ENCODE measurements at regions not wholly inside any gene's neighbourhood (a gene's known extent, or its start where the extent isn't known, plus 50 kb on each side); places are given as distances from the start of the nearest gene placed in this dataset.
"Not testable (repeated sequence)": the region's sequence is repeated elsewhere in the genome, so short reads cannot be mapped to it uniquely, and the experiment has no call there.

DNA sequence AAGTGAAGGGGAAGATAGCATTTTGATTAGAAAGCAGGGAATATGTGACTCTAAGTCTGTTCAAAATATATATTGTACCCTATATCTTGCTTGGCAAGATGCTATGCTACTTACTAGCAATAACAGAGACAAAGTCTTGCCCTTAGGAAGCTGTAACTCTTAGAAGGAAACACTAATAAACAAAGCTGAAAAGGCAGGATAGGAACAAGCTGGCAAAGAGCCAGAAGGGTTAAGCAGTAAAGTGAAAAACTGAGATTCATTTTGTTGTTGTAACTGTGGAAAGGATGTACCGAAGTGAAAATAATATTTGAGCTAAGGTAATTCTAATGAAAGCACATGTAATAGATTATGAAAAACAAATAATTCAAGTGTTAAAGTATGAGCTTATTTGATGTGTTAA, 527.1 kb upstream of the FLRT2 start:
- peak; percentile 5 for DNase-seq (ENCODE audit: low read depth)

DNA sequence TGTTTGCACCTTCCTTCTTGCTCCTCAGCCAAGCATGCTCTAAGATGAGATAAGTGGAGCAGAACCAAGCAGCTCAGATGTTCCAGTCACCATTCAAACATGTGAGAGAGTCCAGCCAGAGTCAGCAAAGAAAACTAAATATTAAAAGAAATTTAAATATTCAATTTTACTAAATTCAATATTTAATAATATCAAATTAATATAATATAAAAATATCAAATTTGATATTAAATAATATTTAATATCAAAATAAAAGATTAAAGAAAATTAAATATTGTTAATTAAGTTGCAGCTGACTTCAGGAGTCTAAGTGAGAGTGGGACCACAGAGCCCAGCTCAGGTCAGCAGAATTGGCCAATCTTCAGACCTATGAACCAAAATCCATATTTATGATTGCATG, 526.1 kb upstream of the FLRT2 start:
- DNase-seq (ENCODE audit: low read depth) = no peak

DNA sequence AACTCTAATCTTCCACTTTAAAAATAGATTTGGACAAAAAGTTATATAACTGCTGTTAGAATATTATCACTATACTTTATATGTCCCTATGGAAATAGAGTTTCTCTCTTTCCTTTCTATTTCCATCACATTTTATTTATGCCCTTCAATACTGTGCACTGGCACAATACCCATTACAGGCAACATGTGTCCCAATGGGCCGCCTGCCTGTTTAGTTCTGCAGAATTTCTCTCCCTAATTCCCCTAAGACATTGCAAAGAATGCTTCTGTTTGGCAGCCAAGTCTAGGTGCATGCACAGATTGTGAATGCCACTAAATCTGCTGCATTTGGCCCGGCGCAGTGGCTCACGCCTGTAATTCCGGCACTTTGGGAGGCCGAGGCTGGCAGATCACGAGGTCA, 520.4 kb upstream of the FLRT2 start:
- no peak for DNase-seq (ENCODE audit: low read depth)

DNA sequence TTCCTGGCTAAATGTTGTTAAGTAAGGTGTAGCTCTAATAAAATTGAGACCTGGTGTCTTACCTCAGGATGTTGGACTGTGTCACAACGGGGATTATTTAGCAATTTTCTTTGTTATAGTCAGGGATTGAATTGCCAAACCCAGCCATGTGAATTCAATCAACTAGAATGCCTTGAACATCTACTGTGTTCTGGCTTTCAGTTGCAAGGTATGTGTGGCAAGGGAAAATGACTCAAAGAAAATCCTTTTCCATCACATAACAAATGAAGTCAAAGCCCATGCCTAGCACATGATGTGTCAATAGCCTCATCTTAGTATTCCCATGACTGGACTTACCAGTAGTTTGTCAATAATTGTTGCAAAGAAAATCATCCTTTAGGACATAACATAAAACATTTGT, 519.8 kb upstream of the FLRT2 start:
- peak; percentile 3 for DNase-seq (ENCODE audit: low read depth)

DNA sequence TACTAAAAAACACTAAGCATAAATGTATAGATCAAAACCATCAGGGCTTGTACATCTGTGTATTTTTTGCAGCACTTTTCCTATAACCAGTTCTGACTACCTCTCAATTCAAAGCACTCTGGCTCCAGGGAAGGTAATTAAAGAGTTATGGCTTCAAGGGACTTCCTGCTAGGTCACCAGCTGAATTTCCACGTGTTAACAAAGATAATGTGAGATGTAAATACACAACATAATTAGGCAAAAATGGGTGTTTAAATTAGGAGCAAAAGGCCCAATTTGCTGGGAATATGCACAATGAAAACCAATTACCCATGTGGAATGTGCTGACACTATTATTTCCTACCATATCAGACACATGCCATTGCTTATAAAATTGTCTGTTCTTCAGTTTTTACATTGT, 513.4 kb upstream of the FLRT2 start:
- DNase-seq (ENCODE audit: low read depth) = no peak

DNA sequence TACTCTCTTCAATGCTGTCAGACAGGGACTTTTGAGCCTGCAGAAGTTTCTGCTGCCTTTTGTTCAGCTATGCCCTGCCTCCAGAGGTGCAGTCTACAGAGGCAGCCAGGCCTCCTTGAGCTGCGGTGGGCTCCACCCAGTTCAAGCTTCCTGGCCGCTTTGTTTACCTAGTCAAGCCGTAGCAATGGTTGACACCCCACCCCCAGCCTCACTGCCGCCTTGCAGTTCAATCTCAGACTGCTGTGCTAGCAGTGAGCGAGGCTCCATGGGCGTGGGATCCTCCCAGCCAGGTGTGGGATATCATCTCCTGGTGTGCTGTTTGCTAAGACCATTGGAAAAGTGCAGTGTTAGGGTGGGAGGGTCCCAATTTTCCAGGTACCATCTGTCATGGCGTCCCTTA, 506.1 kb upstream of the FLRT2 start:
- not testable (repeated sequence) for DNase-seq (ENCODE audit: low read depth)

DNA sequence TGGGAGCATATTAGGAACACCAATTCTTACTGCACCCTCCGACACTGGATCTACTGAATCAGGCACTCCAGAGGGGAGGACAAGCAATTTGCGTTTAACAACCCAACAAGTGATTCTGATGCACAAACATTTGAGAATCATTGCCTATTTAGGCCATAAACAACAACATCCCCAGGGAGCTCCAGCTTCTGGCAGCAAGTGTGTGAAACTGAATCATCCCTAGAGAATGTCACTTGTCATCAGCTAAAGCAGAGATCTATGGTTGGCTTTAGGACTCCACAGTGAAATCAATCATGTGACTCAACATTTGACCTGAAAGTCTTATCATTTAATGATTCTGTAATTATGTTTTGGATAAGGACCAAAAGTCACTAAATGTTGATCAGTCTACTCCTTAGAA, 505.0 kb upstream of the FLRT2 start:
- DNase-seq (ENCODE audit: low read depth) = no peak

DNA sequence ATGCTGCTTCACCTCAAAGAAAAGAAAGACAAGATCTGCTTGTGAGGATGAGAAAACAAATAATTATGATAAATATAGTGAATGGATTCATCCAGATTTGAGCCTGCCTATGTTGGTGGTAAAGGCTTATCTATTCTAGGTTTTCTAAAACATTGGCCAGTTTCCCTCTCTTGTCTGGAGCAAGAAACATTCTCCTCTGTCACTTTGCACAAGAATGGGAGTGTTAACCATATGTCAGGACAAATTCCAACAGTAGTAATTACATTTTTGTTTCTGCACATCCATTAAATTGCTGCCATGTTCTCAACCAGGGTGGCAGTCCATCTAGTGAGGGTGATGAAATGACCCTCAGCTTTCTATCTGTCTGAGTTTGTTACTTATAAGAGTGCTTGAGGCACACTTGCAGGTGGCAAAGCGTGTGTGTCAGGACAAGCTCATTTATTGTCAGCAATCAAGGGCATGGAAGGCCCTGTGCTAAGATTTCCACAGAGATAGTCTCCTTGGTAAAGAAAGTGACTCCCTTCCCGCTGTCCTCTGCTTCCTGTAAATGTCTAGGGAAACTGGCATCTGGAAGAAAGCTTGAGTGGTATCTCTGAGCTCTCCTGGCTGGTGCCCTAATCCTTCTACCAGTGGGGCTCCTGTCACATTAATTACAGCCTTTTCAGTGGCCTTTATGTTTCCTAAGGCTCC, 502.1 kb upstream of the FLRT2 start:
- no peak for DNase-seq (ENCODE audit: low read depth)

DNA sequence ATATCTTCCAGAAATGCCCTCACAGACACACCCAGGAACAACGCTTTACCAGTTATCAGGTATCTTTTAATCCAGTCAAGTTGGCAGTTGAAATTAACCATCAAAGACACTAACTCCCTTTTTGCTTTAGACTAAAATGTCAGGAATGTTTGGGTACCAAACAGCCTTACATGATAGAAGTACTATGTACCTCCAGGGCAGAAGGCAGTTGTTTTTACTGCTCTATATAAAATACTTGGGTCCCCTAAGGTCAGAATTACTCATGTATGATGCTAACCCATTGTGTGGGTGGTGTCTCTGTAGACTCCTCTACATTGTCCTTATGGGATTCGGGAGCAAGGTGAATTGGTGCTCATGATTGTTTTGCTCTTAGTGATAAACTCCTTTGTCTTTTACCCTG, 492.5 kb upstream of the FLRT2 start:
- DNase-seq (ENCODE audit: low read depth) = no peak

DNA sequence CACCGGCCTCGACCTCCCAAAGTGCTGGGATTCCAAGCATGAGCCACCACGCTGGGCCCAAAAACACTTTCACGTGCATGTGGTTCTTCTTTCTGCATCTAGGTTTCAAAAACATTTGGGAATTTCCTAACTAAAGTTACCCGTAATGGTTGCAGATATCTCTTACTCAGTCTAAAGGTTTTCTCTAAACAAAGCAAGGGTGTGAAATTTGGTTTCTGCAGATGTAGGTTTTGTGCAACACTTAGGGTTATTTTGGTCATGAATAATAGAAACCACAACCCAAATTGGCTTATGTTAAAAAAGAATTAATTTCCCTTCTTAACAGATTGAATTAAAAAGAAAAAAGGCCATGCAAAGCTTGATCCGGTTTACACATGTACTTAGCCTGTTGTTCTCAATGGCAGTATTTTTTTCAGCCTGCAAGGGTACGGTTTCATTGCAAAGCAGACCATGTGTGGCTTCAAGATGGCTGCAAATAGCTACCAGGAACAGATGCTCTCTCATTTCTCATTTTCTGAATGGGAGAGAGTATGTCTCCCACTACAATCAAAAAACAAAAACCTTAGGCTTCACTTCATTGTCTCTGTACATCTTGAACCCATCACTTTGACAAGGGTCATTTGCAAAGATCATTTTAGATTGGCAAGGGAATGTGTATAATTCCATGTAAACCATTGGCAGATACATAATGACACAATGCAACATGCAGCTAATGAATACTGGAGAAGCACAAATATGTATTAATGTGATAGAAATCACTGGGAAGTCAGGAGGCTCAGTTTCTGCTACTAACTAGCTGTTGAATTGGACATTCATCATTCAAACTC, 491.2 kb upstream of the FLRT2 start:
- DNase-seq (ENCODE audit: low read depth) = no peak

DNA sequence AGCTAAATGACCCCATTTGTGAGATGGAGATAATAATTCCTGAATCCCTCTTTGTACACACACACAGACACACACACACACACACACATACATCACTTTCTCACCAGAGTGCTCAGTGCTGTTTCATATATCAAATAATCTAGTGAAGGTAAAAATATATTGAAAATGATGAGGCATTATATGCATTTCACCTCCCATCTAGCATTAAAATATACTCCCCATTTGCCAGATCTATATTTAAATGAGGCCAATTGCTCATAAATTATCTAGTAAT, 490.7 kb upstream of the FLRT2 start:
- no peak for DNase-seq (ENCODE audit: low read depth)

DNA sequence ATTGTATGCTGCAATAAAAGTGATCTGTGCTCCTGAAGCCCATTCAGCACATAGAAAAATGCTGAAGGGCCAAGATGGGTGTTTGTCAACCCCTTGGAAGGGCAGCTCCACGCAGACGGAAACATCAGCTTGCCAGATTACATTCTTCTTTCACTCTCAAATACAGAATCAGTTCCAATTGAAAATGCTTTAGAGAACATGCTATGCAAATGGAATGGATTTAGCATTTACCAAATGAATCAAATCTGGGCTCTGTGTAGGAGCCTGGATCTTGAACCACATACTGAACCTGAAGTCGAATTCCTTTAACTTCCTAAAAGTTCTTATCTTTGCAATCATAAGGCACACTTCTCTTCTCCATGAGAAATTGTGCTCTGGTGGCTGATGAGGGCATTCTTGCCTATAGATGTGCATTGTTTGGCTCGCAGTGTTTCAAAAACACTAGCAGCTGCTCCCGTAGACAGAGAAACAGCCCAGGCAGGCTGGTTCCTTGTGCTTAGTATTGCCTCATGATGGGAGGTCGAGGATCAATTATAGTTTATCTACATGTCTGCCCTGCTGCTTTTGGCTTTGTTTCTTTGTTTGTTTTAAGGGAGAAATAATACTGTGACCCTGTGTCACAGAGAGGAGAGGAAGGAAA, 489.8 kb upstream of the FLRT2 start:
- no peak for DNase-seq (ENCODE audit: low read depth)

DNA sequence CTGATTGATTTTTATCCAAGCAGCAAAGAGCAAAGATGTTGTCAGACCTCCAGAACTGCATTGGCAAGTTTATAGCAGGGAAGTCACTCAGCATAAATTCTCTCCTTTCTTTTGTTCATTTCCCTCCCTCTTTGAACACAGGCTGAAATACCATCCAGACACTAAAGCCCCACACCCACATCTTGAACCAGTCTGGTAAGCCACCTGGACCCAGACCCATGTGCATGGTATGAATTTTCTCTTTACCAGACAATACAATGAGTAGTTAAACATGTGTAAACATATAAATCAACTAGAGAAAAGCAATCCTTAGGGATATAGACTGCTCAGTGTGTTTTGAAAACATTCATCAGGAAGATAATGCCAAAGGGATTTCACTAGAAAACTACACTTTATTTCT, 488.3 kb upstream of the FLRT2 start:
- DNase-seq (ENCODE audit: low read depth) = no peak

DNA sequence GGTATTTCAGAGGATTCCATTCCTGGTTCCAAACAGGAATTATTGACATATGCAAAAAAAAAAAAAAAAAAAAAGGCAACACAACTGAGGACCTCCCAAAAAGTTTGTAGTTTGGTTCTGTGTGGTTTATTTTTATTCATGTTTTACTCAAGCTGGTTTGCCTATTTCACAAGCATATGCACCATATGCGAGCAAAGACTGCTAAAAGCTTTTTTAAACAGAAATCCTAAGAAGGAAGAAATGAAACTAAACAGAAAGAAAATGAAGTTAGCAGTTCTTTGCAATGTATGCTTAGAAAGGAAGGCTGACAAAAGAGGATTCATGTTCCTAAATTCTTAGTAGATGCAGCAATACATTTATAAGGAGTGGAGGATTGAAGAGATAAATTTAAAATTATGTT, 487.6 kb upstream of the FLRT2 start:
- no peak for DNase-seq (ENCODE audit: low read depth)

DNA sequence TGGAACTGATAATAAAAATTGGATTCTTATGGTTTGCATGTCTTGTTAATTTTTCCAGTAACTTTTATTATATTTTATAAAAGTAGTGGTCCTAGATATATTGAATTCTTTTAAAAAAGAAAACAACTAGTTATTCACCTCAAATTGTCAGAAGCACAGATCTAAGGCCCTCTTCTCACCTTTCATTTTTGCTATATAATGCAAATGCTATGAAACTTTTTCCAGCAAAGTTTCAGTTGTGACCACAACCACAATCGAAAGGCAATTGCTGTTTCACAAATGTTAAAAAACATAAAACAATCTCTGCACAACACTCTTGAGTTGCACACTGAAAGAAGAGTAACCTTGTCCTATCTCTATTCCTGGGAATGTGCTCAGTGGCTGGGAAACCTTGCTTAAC, 479.8 kb upstream of the FLRT2 start:
- no peak for DNase-seq (ENCODE audit: low read depth)

DNA sequence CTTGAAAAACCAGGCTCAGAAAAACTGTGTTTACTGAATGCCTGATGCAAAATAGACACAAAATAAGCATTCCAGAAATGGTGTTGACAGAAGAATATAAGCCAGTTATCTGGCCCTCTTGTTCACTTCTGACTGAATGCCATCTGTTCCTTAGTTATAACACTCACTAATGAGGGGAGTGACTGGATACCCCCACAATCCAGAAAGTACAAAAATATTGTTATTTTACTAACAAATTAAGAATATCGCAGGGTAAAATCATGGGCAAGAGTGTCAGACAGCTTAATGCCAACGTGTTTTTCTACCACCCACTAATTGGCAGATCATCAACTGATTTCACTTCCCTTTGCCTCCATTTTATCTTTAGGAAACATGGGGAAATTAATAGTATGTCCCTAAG, 477.3 kb upstream of the FLRT2 start:
- DNase-seq (ENCODE audit: low read depth) = no peak

DNA sequence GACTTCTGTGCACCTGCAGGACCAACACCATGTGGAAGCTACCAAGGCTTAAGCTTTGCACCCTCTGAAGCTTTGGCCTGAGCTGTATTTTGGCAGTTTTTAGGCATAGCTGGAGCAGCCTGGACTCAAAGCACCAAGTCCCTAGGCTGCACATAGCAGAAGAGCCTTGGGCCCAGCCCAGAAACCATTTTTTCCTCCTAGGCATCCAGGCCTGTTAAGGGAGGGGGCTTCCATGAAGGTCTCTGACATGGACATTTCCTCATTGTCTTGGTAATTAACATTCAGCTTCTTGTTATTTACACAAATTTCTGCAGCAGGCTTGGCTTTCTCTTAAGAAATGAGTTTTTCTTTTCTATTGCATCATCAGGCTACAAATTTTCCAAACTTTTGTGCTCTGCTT, 475.8 kb upstream of the FLRT2 start:
- no peak for DNase-seq (ENCODE audit: low read depth)

DNA sequence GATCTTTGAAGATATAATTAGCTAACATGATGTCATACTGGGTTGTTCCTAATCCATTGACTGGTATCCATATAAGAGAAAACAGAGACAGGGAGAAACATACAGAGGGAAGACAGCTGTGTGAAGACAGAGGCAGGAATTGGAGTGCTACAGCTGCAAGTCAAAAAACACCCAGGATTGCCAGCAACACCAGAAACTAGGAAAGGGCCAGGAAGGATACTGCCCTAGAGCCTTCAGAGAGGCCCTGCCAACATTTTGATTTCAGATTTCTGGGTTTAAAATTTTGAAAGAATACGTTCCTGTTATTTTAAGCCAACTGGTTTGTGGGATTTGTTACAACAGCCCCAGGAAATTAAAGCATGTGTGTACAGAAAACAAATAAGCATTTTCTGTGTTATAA, 473.7 kb upstream of the FLRT2 start:
- no peak for DNase-seq (ENCODE audit: low read depth)

DNA sequence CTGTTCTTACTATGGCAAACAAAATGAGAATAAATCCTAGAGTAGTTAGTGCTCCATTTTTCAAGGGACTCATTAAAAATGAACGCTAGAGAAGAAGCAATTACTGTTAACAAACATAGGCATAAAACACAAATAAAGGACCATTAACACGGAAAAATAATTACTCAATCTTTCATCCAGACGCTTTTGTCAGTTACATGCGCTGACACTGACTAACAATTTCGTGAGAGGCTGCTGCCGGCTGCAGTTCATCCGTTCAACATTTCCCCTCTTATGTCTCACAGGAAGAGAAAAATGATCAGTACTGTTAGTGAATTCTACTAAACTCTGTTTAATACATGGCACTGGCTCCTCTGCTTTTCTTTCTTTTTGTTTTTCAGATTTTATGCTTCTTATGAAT, 472.7 kb upstream of the FLRT2 start:
- no peak for DNase-seq (ENCODE audit: low read depth)

DNA sequence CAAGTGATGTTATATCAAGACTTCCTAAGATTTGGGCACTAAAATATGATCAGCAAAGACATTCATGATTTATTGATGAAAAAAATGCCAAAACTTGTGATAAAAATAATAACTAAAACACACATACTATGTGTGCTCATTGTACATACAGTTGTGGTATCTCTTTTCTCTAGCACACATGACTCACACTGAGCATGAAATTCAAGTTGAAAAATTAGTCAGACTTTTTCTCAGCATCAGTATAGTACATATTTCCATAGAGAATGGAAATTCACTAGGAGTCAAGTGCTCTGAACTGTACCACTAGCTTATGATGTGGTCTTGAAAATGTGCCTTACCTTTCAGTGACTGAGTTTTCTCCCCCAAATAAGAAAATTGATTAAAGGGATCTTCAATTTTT, 471.8 kb upstream of the FLRT2 start:
- peak; percentile 32 for DNase-seq (ENCODE audit: low read depth)

DNA sequence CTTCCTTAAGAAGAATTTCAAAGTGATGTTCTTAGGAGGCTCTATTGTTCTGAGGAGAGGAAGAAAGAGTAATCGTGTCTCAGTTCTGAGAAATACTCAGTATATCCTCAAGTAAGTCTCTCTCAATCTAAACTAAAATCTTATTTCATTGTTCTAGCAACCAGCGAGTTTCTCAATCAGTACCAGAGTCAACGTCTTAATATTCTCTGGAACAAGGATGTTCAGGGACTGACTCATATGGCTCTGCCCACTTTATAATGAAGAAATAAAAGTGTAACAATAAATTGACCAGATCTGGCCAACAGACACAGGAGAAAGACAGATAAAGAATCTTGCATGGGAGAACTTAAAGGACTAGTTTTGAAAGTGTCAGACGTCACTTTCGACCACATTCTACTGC, 469.8 kb upstream of the FLRT2 start:
- peak; percentile 48 for DNase-seq (ENCODE audit: low read depth)

DNA sequence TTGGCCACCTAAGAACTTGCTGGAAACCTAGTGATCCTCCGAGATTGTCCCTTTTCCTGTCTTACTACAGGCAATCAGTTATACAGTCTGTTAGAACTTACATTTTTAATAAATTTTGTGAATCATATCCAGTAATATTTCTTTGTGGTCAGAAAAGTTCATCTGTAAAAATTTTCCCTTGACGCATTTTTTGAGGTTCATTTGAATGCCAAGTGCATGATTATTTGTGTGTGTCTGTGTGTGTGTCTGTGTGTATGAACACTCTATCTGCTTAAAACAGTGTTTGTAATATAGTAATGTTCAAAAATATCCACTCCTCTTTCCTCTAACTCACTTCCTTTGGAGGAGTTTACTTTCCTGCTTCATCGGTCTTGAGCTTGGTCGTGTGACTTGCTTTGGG, 468.7 kb upstream of the FLRT2 start:
- peak; percentile 27 for DNase-seq (ENCODE audit: low read depth)

DNA sequence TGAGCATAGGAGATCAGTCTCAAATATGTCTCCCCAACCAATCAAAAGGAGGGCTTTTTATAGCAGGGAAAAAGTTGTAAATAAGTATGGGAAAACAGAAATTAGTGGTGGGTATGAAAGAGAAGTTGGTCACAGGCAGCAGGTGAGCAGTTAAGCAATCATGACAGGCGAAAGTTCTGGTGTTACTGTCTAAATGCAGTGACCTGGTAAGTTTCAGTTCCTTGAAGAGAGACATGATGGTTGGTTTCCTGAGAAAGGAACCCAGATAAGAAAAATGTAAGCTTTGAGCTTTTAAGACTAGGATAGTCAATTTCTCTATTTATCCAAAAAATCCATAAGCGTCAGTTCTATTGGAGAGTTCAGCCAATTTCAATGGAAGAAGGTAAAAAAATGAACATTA, 466.2 kb upstream of the FLRT2 start:
- DNase-seq (ENCODE audit: low read depth) = no peak

DNA sequence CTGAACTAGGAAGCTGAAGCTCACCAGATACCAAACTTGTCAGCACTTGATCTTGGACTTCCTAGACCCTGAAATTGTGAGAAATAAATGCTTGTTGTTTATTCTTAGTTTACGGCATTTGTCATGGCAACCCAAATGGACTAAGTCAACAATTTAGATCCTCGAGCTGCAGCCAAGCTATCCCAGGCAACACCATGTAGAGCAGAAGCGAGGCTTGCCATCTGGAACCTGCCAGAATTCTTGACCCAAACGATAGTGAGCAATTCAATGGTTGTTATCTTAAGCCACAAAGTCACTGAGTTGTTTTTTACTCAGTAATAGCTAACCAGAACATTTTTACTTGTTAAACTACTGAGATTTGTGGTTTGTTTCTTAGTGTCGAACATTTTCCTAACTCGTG, 458.5 kb upstream of the FLRT2 start:
- no peak for DNase-seq (ENCODE audit: low read depth)

All from iris pigment epithelial cell (primary cell).